SHP77 treated with DMSO at 0.1 percent for 48 hours (cell line): ENCODE measurements at regions not wholly inside any gene's neighbourhood (a gene's known extent, or its start where the extent isn't known, plus 50 kb on each side); places are given as distances from the start of the nearest gene placed in this dataset.

Experiments
- DNase-seq: peaks from one replicate; lab custom pipeline; 2025; lab: John Stamatoyannopoulos, UW

- DNase-seq: no peak
These were observed 127.5 kb downstream of the SS18 start for GRCh38 chr18:25962919-25963318.

DNA sequence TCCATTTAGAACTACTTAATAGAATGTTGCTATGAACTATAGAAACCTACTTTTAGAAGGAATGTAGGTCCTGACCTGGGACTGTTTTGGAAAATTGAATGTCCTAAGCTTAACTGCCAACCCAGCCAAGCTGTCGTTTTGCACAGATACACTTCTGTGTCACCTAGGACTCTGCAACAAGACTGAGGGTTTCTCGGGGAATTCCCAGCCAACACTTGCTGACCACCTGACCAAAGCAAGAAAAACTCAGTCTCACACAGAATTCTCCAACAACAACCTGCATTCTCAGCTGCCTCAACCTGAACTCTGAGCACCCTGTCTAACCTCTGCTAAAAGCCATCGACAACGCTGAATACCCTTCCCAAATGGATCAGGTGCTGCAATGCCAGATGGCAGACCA is 128.2 kb downstream of the SS18 start:
- DNase-seq: no peak

- DNase-seq: no peak
These were observed 133.4 kb downstream of the SS18 start for GRCh38 chr18:25957017-25957416.

GRCh38 chr18:25953111-25953510 is 137.3 kb downstream of the SS18 start:
- DNase-seq: no peak

DNA sequence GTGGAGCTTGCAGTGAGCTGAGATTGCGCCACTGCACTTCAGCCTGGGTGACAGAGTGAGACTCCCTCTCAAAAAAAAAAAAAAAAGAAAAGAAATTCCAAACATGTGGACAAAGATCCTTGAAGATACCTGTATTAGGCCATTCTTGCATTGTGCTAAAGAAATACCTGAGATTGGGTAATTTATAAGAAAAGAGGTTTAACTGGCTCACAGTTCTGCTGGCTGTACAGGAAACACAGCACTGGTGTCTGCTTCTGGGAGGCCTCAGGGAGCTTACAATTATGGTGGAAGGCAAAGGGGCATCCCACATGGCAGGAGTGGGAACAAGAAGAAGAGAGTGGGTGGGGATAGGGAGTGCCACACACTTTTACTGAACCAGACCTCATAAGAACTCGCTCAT is 140.1 kb downstream of the SS18 start:
- DNase-seq: no peak

DNA sequence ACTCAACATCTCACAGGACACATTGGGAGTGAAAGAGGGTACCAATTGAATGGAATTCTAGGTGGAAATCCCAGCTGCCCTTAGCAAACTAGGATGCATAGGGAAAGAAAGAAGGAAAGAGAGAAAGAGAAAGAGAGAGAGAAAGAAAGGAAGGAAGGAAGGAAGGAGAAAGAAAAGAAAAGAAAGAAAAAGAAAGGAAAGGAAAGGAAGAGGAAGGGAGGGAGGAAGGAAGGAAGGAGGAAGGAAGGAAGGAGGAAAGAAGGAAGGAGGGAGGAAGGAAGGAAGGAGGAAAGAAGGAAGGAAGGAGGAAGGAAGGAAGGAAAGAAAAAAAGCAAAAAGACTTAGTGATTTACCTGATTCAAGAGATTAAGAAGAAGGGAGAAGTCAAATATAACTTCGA is 143.9 kb downstream of the SS18 start:
- DNase-seq: no peak

- DNase-seq: no peak
These were observed 155.1 kb downstream of the SS18 start for GRCh38 chr18:25935356-25935755.

DNA sequence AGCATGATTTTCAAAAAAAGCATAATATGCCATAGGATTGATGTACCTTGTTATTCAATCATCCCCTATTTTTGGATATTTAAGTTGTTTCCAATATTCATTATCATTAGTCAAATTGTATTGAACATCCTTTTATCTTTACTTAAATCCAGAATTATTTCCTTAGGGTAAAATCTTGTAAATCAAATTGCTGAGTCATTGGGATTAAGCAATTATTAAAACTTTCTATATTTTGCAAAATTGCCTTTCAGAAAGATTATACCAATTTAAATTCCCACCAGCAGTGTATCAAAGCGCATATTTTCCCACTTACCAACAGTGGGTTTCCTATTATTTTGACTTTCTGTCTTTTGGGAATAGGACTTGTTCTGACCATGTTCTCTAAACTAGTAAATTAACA is 159.3 kb downstream of the SS18 start:
- no peak for DNase-seq

GRCh38 chr18:25929787-25930186 is 160.6 kb downstream of the SS18 start:
- no peak for DNase-seq

GRCh38 chr18:25927830-25928229 is 162.6 kb downstream of the SS18 start:
- DNase-seq: no peak

DNA sequence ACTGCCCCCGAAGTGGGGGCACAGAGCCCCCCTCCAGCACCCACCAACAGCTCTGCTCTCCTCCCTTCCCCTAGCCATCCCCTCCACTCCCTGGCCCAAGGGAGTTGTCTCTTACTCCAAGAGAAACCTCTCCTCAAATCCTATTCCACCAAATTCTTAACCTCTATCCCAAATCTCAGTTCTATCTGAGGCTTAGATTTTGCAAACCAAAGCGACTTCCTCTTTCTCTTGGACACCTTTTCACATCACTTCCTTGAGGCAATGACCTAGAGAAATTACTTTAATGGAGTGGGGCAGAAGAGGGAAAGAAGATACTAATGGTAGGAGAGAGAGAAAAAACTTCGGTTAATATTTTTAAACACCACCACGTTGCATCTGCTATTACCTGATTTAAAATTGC is 167.2 kb downstream of the SS18 start:
- DNase-seq: no peak

DNA sequence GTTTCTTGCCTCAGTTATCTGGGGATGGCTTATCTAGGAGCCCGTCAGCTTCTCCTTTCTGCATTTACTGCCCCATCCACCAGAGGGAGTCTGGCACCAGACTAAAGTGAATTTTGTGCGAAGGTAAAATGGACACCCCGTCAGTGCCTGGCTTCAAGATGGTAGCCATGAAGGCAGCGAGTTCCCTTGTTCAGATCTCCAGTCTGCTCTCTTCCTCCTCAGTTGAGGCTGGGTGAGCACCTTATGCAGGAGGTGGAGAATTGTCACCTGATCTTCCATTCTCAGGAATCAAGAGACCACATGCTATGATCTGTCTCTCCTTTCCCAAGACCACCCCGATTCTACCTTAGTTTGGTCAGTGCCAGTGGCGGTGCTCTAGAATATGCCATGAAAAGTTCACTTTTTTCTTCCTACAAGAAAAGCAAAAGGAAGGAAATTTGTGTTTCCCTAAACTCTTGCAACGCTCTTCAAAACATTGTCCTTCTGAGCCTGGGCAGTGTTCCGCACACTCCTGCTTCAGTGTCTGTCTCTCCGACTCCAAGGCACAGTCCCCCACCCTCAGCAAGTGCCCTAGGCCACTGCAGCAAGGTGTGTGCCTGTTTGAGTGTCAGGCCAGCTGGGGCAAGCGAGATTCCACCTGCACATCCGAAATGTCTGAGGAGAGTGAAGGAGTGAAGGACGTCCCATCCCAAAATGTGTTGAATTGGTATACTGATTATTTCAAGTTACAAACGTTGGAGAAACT is 168.6 kb downstream of the SS18 start:
- DNase-seq: no peak

- no peak for DNase-seq
These were observed 174.5 kb downstream of the SS18 start for GRCh38 chr18:25915907-25916306.

- no peak for DNase-seq
These were observed 191.4 kb downstream of the SS18 start for GRCh38 chr18:25898965-25899364.

- no peak for DNase-seq
These were observed 193.5 kb downstream of the SS18 start for GRCh38 chr18:25896956-25897355.

DNA sequence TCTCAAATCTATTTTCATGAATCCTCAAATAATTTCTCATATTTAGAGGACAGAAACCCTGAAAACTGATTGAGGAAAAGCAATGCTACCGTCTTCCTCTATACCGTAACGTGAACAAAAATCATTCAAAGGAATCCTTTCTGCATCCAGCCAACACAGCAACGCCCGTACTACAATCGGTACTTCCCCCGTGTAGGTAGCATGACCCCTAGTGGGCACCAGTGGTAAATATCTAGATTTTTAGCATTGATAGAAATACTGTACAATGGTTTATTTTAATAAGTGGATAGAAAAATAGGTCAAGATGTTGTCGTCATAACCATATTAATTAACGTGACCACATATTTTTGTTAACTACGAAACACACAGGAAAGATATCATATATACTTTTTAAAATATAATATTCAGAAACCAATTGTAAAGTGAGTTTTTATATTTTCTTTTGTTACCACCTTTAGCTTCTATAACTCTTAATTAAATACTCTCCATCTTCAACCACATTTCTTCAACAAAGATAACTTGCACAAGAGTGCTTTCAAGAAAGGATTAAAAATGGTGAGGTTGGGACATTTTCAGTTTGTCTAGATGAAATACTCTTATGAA is 194.1 kb downstream of the SS18 start:
- peak; percentile 45 for DNase-seq

DNA sequence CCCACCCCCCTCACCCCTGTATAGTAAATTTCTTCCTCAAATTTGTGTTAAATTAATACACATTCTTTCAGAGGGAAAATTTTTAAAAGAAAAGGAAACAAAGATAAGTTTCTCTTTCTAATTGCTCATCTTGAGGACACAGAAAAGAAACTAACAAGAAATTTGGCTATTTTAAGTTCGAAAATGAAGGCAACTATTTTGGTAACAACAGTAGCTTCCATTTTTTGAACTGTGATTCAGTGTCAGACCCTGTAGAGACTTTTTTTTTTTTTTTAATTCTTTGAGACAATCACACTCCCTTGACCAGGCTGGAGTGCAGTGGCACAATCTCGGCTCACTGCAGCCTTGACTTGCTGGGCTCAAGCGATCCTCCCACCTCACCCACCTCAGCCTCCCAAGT is 194.9 kb downstream of the SS18 start:
- DNase-seq: no peak

DNA sequence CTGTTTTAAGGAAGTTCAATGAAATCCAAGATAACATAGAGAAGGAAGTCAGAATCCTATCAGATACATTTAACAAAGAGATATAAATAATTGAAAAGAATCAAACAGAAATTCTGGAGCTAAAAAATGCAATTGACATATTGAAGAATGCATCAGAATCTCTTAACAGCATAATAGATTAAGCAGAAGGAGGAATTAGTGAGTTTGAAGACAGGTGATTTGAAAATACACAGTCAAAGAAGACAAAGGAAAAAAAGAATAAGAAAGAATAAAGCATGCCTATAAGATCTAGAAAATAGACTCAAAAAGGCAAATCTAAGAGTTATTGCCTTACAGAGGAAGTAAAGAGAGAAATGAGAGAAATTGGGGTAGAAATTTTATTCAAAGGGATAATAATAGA is 204.1 kb downstream of the SS18 start:
- no peak for DNase-seq

DNA sequence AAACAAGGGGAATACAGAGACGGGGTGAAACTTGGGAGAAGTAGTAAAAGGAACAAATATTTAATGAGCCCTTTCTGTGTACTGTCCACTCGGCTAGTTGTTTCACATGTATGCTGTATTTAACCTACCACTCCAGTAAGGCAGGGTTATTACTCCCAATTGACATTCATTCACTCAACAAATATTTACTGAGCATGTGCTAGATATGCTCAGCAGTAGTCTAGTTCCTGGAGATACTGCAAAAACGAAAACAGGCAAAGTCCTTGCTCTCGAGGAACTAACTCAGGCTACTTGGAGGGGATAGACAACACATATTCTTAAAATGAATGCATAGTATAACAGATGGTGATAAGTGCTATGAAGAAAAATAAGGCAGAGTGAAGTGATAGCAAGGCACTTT is 207.3 kb downstream of the SS18 start:
- peak; percentile 31 for DNase-seq

- DNase-seq: no peak
These were observed 209.3 kb downstream of the SS18 start for GRCh38 chr18:25881149-25881548.

DNA sequence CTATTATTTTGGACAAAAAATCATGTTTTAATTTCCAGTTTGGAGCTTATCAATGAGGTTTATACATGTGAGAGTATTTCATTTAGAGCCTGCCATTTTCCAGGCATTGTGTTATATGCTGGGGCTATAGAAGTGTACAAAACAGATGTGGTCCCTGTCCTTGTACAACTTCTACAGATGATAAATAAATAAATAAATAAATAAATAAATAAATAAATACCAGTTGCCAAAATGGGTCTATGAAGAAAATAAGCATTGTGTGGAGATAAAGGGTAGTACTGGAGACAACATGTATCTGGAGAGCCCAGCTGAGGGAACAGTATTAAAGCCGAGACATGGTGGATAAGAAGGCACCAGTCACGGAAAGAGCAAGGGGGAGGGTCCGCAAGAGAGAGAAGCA is 210.0 kb downstream of the SS18 start:
- DNase-seq: no peak

DNA sequence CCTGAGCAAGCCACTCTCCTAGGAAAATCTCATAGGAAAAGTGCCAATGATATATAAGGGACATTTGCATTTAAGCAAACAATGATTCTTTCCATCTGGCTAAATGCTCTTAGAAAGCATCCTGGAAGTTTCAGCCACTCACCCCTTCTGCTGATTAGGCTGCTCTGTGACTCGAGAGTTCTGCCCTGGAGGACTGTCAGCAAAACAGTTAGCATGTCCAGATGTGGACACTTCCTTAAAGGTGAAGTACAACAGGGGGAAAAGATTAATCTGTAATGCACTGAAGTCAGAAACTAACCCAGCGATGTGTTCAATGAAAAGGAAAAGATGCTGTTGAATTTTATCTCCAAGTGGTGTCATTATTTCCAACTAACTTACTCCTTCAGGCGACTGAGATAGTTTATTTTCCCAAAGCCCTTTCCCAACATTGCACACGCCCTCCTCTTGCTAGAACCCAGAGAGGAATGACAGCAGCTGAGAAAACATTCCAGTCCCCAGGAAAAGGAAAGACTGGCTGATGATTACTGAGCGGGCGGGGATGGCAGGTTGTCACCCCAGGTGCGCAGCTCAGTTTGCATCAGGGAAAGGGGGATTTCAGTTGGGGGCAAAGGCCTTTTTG is 214.0 kb downstream of the SS18 start:
- peak; percentile 32 for DNase-seq

DNA sequence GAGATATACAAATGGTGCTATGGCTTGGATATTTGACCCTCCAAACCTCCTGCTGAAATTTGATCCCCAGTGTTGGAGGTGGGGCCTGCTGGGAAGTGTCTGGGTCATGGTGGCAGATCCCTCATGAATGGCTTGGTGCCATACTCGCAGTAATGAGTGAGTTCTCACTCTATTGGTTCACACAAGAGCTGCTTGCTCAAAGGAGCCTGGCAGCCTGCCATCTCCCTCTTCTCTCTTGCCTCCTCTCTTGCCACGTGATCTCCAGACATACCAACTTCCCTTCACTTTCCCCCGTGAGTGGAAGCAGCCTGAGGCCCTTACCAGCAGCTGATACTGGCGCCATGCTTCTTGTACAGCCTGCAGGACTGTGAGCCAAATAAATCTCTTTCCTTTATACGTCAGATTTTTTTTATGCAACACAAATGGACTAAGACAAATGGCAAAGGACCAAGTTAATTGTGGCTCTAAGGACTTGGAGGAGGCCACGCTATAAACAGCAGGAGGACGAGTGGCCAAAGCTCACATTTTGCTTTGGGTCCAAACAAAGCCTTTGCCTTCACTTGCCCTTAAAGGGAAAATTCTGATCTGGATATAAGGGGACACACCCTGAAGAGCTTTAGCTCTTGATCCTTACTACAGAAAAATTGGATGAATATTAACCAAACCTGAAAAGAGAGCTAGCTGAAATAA is 214.7 kb downstream of the SS18 start:
- DNase-seq: peak; percentile 66
